ENCODE measurements at regions not wholly inside any gene's neighbourhood (a gene's known extent, or its start where the extent isn't known, plus 50 kb on each side); places are given as distances from the start of the nearest gene placed in this dataset.

DNA sequence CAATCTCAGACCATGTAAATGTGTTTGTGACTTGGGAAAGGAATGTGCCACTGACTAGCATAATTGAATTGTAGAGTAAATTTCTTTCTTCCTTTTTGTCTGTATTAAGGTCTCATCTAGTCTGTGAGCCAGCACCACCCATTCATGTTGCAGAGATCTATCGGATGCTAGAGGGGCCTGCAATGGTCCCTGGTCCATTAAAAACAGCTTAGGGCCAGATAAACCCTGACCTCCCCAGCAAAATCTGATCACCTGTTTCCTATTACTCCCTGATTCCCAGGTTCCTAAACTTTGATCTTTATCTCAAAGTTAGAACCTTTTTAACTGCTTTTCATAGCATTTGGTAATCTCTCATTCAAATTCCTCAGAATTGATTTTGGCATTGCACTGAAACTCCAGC lies 174.5 kb upstream of the POC5 start:
- dilution Hi-C loops (cut with MboI; ENCODE audit: extremely low pct_ligation_motif_present, low sequenced_read_pairs), result no loop called here
- Histone ChIP-seq H3K4me1 (ENCODE audit: control insufficient read depth, extremely low read depth, insufficient read depth, low read length) (no peaks in the 10 kb centered on the region), H3K9me3 (ENCODE audit: control insufficient read depth, low read depth, low read length) (no peaks in the 10 kb centered on the region), H2AFZ (ENCODE audit: control insufficient read depth, low read length) (no peak overlapping the region), H4K20me1 (ENCODE audit: control insufficient read depth, extremely low read depth, insufficient read depth, low read length) (no peaks in the 10 kb centered on the region), H3K9ac (ENCODE audit: control insufficient read depth, extremely low read depth, insufficient read depth, low read length) (no peak overlapping the region), H3K9me1 (ENCODE audit: control insufficient read depth, extremely low read depth, insufficient read depth, low read length) (no peaks in the 10 kb centered on the region), H3K4me3 (ENCODE audit: control insufficient read depth in 2 of 3, extremely low read depth in 1 of 3, insufficient read depth in 2 of 3, low read depth in 1 of 3, low read length in 3 of 3) (no peak overlapping the region), H3K4me2 (ENCODE audit: control insufficient read depth, extremely low read depth, insufficient read depth, low read depth, low read length) (no peak overlapping the region), H3K27ac (ENCODE audit: control insufficient read depth, insufficient read depth, low read length) (no peak overlapping the region), H3K27me3 (ENCODE audit: control insufficient read depth, extremely low read depth, insufficient read depth, low read length) (no peaks in the 10 kb centered on the region), H3K79me2 (ENCODE audit: control insufficient read depth, insufficient read depth, low read length) (no peaks in the 10 kb centered on the region), H3K36me3 (ENCODE audit: control insufficient read depth in 2 of 2, extremely low read depth in 1 of 2, insufficient read depth in 2 of 2, low read length in 2 of 2) (no peaks in the 10 kb centered on the region)
- DNase-seq (ENCODE audit: low read depth, low spot score) (no peak), FAIRE-seq (no peak)
- no peak for TF ChIP-seq EZH2 (IDR thresholded peaks at IDR 0.05; ENCODE audit: low read length)
- TF ChIP-seq, protein P1, sequence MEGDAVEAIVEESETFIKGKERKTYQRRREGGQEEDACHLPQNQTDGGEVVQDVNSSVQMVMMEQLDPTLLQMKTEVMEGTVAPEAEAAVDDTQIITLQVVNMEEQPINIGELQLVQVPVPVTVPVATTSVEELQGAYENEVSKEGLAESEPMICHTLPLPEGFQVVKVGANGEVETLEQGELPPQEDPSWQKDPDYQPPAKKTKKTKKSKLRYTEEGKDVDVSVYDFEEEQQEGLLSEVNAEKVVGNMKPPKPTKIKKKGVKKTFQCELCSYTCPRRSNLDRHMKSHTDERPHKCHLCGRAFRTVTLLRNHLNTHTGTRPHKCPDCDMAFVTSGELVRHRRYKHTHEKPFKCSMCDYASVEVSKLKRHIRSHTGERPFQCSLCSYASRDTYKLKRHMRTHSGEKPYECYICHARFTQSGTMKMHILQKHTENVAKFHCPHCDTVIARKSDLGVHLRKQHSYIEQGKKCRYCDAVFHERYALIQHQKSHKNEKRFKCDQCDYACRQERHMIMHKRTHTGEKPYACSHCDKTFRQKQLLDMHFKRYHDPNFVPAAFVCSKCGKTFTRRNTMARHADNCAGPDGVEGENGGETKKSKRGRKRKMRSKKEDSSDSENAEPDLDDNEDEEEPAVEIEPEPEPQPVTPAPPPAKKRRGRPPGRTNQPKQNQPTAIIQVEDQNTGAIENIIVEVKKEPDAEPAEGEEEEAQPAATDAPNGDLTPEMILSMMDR (optimal IDR thresholded peaks at IDR 0.05 in 1 of 3, IDR thresholded peaks at IDR 0.05 in 1 of 3, conservative IDR thresholded peaks at IDR 0.05 in 1 of 3; ENCODE audit: extremely low read depth in 1 of 3, insufficient read depth in 2 of 3, low read length in 3 of 3), result no peak

DNA sequence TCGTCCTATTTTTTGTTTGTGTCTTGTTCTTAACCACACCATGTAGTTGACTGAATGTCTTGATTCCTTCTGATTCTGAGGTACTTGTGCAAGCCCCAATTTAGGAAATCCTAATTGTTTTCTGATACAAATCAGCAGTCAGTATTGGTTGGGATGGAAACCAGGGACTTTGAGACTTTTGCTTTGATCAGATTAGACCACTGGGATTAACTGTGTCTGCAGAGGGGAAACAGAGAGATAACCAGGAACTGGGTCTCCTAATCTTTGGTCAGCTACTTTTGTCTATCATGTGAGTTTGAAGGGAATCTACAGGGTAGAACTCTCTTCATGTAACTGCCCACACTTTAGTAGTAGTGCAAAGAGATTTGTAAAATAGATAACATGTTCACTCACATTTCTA lies 173.8 kb upstream of the POC5 start:
- Histone ChIP-seq H3K4me2 (ENCODE audit: control insufficient read depth, extremely low read depth, insufficient read depth, low read depth, low read length) (no peak overlapping the region), H3K27ac (ENCODE audit: control insufficient read depth, insufficient read depth, low read length) (no peak overlapping the region), H3K4me1 (ENCODE audit: control insufficient read depth, extremely low read depth, insufficient read depth, low read length) (no peaks in the 10 kb centered on the region), H3K9ac (ENCODE audit: control insufficient read depth, extremely low read depth, insufficient read depth, low read length) (no peak overlapping the region), H3K9me3 (ENCODE audit: control insufficient read depth, low read depth, low read length) (no peaks in the 10 kb centered on the region), H2AFZ (ENCODE audit: control insufficient read depth, low read length) (no peak overlapping the region), H3K79me2 (ENCODE audit: control insufficient read depth, insufficient read depth, low read length) (no peaks in the 10 kb centered on the region), H3K27me3 (ENCODE audit: control insufficient read depth, extremely low read depth, insufficient read depth, low read length) (no peaks in the 10 kb centered on the region), H4K20me1 (ENCODE audit: control insufficient read depth, extremely low read depth, insufficient read depth, low read length) (no peaks in the 10 kb centered on the region), H3K9me1 (ENCODE audit: control insufficient read depth, extremely low read depth, insufficient read depth, low read length) (no peaks in the 10 kb centered on the region), H3K36me3 (ENCODE audit: control insufficient read depth in 2 of 2, extremely low read depth in 1 of 2, insufficient read depth in 2 of 2, low read length in 2 of 2) (no peaks in the 10 kb centered on the region), H3K4me3 (ENCODE audit: control insufficient read depth in 2 of 3, extremely low read depth in 1 of 3, insufficient read depth in 2 of 3, low read depth in 1 of 3, low read length in 3 of 3) (no peak overlapping the region)
- FAIRE-seq (no peak), DNase-seq (ENCODE audit: low read depth, low spot score) (no peak)
- TF ChIP-seq, protein P1 (optimal IDR thresholded peaks at IDR 0.05 in 1 of 3, IDR thresholded peaks at IDR 0.05 in 1 of 3, conservative IDR thresholded peaks at IDR 0.05 in 1 of 3; ENCODE audit: extremely low read depth in 1 of 3, insufficient read depth in 2 of 3, low read length in 3 of 3), result no peak
- no peak for TF ChIP-seq EZH2 (IDR thresholded peaks at IDR 0.05; ENCODE audit: low read length)
- dilution Hi-C loops (cut with MboI; ENCODE audit: extremely low pct_ligation_motif_present, low sequenced_read_pairs), result no loop called here

All from keratinocyte (primary cell).